ENCODE measurements at regions not wholly inside any gene's neighbourhood (a gene's known extent, or its start where the extent isn't known, plus 50 kb on each side); places are given as distances from the start of the nearest gene placed in this dataset.

GRCh38 chr14:82694820-82695219 is 1161.2 kb upstream of the SEL1L start:
- Histone ChIP-seq H3K27ac (no peak overlapping the region), H3K4me3 (no peak overlapping the region), H3K4me1 (no peaks in the 10 kb centered on the region), H3K36me3 (no peaks in the 10 kb centered on the region), H3K27me3 (ENCODE audit: low read depth) (no peaks in the 10 kb centered on the region), H3K9me3 (no peaks in the 10 kb centered on the region)
- ATAC-seq, result no peak
- TF ChIP-seq, protein P1, sequence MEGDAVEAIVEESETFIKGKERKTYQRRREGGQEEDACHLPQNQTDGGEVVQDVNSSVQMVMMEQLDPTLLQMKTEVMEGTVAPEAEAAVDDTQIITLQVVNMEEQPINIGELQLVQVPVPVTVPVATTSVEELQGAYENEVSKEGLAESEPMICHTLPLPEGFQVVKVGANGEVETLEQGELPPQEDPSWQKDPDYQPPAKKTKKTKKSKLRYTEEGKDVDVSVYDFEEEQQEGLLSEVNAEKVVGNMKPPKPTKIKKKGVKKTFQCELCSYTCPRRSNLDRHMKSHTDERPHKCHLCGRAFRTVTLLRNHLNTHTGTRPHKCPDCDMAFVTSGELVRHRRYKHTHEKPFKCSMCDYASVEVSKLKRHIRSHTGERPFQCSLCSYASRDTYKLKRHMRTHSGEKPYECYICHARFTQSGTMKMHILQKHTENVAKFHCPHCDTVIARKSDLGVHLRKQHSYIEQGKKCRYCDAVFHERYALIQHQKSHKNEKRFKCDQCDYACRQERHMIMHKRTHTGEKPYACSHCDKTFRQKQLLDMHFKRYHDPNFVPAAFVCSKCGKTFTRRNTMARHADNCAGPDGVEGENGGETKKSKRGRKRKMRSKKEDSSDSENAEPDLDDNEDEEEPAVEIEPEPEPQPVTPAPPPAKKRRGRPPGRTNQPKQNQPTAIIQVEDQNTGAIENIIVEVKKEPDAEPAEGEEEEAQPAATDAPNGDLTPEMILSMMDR (IDR thresholded peaks at IDR 0.05), result no peak
- DNase-seq, result no peak
- intact Hi-C loops (cut with DNase I), result no loop called here

GRCh38 chr14:82704218-82704617 is 1170.6 kb upstream of the SEL1L start:
- Histone ChIP-seq H3K27ac (no peak overlapping the region), H3K4me3 (no peak overlapping the region), H3K9me3 (no peaks in the 10 kb centered on the region), H3K36me3 (no peaks in the 10 kb centered on the region), H3K27me3 (ENCODE audit: low read depth) (no peaks in the 10 kb centered on the region), H3K4me1 (no peaks in the 10 kb centered on the region)
- DNase-seq (no peak), ATAC-seq (no peak)
- TF ChIP-seq, protein P1 (IDR thresholded peaks at IDR 0.05), result no peak
- intact Hi-C loops (cut with DNase I), result no loop called here

GRCh38 chr14:82710267-82710841 is 1176.7 kb upstream of the SEL1L start:
- DNase-seq, result peak; percentile 50
- peak; percentile 82 for ATAC-seq

GRCh38 chr14:82719617-82720016 is 1186.0 kb upstream of the SEL1L start:
- DNase-seq, result no peak
- TF ChIP-seq, protein P1 (IDR thresholded peaks at IDR 0.05), result no peak
- Histone ChIP-seq H3K27ac (no peak overlapping the region), H3K4me1 (peaks cover 3% of the 10 kb centered on the region), H3K27me3 (ENCODE audit: low read depth) (no peaks in the 10 kb centered on the region), H3K4me3 (no peak overlapping the region), H3K36me3 (no peaks in the 10 kb centered on the region), H3K9me3 (no peaks in the 10 kb centered on the region)
- intact Hi-C loops (cut with DNase I), result no loop called here
- ATAC-seq, result no peak

More at GRCh38 chr14:82710267-82710841, 1176.7 kb upstream of the SEL1L start:
- H3K4me1 ChIP-seq, result no peaks in the 10 kb centered on the region
- H3K9me3 ChIP-seq, result no peaks in the 10 kb centered on the region
- intact Hi-C loops (cut with DNase I), result no loop called here
- no peak overlapping the region for H3K4me3 ChIP-seq
- H3K27ac ChIP-seq, result no peak overlapping the region
- no peaks in the 10 kb centered on the region for H3K27me3 ChIP-seq (ENCODE audit: low read depth)
- TF ChIP-seq, protein P1 (IDR thresholded peaks at IDR 0.05), result peak; percentile 73
- H3K36me3 ChIP-seq, result no peaks in the 10 kb centered on the region

DNA sequence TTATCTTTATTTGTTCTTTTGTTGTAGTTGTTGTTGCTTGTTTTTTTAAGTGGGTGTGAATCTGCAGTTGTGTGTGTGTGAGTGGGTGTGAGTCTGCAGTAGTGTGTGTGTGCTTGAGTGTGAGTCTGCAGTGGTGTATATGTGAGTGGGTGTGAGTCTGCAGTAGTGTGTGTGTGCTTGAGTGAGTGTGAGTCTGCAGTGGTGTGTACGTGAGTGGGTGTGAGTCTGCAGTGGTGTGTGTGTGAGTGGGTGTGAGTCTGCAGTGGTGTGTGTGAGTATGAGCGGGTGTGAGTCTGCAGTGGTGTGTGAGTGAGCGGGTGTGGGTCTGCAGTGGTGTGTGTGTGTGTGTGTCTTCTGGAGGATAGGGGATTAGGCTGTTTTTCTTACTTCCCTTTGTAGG is 1186.8 kb upstream of the SEL1L start:
- DNase-seq, result no peak
- TF ChIP-seq, protein P1 (IDR thresholded peaks at IDR 0.05), result no peak
- Histone ChIP-seq H3K4me3 (no peak overlapping the region), H3K36me3 (no peaks in the 10 kb centered on the region), H3K27ac (no peak overlapping the region), H3K9me3 (no peaks in the 10 kb centered on the region), H3K4me1 (peaks cover 3% of the 10 kb centered on the region), H3K27me3 (ENCODE audit: low read depth) (no peaks in the 10 kb centered on the region)
- no peak for ATAC-seq
- intact Hi-C loops (cut with DNase I), result no loop called here
